ENCODE measurements at regions not wholly inside any gene's neighbourhood (a gene's known extent, or its start where the extent isn't known, plus 50 kb on each side); places are given as distances from the start of the nearest gene placed in this dataset.
"Not testable (repeated sequence)": the region's sequence is repeated elsewhere in the genome, so short reads cannot be mapped to it uniquely, and the experiment has no call there.

DNA sequence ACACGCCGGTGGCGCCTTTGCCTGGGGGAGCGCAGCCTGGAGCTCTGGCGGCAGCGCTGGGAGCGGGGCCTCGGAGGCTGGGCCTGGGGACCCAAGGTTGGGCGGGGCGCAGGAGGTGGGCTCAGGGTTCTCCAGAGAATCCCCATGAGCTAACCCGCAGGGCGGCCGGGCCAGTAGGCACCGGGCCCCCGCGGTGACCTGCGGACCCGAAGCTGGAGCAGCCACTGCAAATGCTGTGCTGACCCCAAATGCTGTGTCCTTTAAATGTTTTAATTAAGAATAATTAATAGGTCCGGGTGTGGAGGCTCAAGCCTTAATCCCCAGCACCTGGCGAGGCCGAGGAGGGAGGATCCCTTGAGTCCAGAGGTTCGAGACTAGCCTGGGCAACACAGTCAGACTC lies 132.2 kb downstream of the POTEH start:
- not testable (repeated sequence) for DNase-seq (ENCODE audit: low read depth); H3K4me3 ChIP-seq (ENCODE audit: low read depth, low read length)

DNA sequence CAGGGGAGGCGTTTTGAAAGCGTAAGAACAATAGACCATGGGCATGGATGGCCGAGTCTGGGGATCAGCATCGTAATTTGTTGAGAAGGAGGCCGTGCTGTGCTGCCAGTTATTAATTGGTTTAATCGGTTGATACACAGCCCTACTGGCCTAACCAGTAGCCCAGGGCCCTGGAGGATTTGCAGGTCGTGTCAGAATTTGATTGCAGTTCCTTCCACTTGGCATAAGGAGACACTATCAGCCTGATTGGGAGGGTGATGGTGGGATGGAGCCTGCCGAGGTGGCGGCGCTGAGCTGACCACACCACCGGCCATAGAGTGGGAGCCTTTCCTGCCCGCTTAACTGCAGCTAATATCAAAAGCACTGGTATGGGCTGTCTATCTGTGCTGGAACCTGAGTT lies 133.4 kb downstream of the POTEH start:
- not testable (repeated sequence) for DNase-seq (ENCODE audit: low read depth); H3K4me3 ChIP-seq (ENCODE audit: low read depth, low read length)

DNA sequence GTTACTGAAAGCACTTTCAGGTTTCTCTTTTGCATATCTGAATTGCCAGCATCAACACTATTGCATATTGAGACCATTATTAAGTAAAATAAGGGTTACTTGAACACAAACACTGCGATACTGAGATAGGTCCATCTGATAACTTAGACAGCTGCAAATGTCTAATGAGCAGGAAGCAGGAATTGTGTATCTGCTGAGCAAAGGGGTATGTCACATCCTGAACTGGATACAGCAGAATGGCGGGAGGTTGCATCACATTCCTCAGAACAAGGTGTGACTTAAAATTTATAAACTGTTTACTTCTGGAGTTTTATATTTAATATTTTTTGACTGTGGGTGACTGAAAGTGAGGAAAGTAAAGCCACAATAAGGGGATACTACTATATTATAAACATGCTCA lies 142.4 kb downstream of the POTEH start:
- DNase-seq (ENCODE audit: low read depth); H3K4me3 ChIP-seq (ENCODE audit: low read depth, low read length): not testable (repeated sequence)

DNA sequence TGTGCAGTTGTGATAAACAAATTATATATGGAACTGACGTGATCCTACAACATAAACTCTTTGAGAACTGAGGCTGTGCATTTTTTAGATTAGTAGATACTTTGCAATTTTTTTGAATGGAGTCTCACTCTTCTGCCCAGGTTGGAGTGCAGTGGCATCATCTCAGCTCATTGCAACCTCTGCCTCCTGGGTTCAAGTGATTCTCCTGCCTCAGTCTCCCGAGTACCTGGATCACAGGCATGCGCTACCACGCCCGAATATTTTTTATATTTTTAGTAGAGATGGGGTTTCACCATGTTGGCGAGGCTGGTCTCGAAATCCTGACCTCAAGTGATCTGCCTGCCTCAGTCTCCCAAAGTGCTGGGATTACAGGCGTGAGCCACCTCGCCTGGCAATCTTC lies 145.9 kb downstream of the POTEH start:
- H3K4me3 ChIP-seq (ENCODE audit: low read depth, low read length); DNase-seq (ENCODE audit: low read depth): not testable (repeated sequence)

DNA sequence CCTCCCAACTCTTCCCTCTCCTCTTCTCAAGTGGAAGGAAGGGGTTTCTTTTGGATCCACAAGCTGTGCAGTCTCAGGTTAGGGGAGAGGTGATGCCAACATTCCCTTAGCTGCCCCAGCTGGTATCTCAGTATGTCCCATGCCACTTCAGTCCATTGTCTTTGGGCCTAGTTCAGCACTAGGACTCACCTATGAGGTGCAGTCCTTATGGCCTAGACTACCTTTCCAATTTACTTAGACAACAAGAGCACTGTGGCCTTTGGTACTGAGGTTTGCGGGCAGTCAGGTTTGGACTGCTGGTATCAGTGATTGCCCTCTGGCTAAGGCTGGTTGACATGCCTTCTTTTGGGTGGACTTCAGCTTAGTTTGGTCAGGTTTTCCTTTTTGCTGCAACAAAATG lies 159.9 kb downstream of the POTEH start:
- not testable (repeated sequence) for H3K4me3 ChIP-seq (ENCODE audit: low read depth, low read length); DNase-seq (ENCODE audit: low read depth)

DNA sequence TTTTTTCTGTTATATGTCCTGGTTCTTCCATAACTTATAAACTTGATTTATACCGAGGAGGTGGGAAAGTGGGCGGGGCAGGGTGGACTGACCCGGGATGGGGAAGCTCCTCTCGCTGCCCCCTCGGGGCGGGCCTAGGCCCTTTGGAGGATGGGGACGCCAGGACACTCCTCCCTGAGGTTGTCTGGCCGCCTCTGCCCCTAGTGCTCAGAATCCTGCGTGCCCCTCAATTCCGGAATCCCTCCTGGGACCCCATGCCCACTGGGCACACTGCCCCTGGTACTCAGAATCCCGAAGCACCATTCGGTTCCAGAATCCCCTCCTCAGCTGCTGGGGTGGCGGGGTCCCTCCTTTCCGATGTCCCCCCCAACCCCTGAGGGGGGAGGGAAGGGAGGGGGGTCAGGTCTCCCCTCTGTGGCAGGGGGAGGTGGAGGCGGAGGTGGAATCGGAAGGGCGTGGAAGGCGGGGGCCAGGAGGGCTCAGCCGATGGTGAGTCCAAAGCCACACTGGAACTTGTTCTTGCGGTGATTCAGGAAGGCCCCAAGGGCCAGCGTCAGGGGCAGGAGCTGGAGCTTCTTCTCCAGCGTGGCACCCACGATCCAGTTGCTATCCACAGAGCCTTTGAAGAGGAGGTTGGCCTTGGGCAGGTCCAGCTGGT lies 164.0 kb downstream of the POTEH start:
- DNase-seq (ENCODE audit: low read depth); H3K4me3 ChIP-seq (ENCODE audit: low read depth, low read length): not testable (repeated sequence)

DNA sequence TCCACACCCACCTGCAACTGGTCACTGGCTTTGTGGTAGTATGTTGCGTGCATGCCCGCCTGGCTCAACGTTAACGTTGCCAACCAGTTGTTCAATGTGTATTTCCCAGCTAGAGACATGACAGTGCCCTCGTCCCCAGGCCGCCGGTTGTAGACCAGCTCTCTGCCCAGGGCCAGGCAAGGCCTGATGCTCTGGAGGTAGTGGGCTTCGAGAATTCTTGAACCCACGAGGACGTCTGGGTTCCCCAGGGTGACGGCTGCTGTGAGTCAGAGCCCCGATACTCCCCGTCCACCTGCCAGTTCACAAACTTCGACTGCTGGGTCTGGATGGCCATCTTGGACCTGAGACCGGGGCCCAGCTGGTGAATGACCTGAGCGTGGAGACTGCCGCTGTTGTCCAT lies 164.6 kb downstream of the POTEH start:
- not testable (repeated sequence) for DNase-seq (ENCODE audit: low read depth); H3K4me3 ChIP-seq (ENCODE audit: low read depth, low read length)

DNA sequence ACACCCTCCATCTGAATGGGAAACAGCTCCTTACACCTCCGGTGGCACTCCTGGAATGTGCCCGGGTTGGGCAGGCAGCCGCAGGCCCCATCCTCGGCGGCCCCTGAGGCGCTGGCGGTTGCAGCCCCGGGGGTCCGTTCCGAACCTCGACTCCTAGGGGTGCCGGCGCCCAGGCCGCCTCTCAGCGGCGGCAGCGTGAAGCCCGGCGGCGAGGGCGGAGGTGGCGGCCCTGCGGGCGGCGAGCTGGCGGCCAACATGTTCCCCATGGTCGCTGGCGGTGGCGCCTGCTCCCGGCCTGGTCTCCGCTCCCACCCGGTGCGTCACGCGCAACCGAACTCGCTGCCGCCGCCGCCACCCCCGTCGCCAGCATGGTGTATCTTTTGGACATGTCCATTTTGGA lies 165.2 kb downstream of the POTEH start:
- DNase-seq (ENCODE audit: low read depth); H3K4me3 ChIP-seq (ENCODE audit: low read depth, low read length): not testable (repeated sequence)

DNA sequence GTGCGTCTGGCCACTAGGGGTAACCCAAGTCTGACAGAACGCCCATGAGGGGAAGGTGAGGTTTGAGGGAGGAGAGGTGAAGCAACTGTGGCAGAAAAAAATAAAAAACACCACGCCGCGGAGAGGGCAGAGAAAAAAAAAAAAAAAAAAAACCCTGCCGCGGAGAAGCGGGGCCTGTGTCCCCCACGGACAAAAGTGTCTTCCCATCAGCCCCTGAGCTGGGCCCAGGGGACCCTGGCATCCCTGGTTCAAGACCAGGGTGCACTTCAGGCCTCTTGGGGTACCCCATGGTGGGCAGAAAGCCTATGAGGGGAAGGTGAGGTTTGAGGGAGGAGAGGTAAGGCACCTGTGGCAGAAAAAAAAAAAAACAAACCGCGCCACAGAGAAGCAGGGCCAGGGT lies 191.1 kb downstream of the POTEH start:
- H3K4me3 ChIP-seq (ENCODE audit: low read depth, low read length); DNase-seq (ENCODE audit: low read depth): not testable (repeated sequence)

DNA sequence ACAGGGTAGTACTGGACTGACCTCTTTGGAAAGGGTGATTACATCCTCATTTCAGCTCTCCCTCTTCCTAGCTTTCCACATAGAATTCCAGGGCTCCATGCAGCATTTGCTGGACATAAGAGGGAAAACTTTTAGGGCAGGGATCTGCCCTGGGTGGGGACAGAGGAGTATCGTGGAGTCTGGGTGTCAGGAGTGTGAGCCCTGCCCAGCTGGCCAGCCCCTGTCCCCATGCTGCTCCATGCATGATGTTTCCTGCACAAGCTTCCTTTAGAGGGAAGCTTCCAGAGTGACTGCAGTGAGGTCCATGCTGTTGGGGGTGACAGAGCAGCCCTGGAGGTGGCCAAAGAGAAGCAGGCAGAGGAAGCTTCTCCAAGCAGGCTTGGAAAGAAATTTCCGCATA lies 214.5 kb downstream of the POTEH start:
- DNase-seq (ENCODE audit: low read depth); H3K4me3 ChIP-seq (ENCODE audit: low read depth, low read length): not testable (repeated sequence)

DNA sequence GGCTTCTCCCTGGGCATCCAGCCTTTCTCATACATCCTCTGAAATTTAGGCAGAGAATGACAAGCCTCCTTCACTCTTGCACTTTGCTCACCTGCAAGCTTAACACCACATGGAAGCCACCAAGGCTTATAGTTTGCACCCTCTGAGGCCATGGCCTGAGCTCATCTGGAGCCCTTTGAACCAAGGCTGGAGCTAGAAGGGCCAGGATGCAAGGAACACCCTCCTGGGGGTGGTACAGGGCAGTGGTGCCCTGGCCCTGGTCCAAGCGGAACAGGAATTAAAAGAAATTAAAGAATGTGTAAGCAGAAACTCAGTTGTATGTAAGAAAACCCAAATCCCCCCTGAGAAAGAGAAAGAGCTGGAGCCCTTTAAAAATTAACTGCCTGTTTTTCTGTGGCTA lies 221.9 kb downstream of the POTEH start:
- not testable (repeated sequence) for DNase-seq (ENCODE audit: low read depth); H3K4me3 ChIP-seq (ENCODE audit: low read depth, low read length)

DNA sequence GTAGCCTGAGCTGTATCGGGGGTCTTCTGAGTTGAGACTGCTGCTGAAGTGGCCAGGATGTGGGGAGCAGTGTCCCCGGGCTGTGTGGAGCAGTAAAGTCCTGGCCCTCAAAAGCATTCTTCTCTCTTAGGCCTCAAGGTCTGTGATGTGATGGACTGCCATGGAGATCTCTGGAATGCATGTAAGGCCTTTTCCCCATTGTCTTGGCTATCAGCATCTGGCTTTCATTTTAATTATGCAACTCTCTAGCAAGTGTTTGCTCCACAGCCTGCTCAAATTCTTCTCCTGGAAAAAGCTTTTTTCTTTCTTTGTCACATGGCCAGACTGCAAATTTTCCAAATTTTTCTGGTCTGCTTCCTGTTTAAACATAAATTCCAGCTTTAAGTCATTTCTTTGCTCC lies 229.3 kb downstream of the POTEH start:
- H3K4me3 ChIP-seq (ENCODE audit: low read depth, low read length); DNase-seq (ENCODE audit: low read depth): not testable (repeated sequence)

DNA sequence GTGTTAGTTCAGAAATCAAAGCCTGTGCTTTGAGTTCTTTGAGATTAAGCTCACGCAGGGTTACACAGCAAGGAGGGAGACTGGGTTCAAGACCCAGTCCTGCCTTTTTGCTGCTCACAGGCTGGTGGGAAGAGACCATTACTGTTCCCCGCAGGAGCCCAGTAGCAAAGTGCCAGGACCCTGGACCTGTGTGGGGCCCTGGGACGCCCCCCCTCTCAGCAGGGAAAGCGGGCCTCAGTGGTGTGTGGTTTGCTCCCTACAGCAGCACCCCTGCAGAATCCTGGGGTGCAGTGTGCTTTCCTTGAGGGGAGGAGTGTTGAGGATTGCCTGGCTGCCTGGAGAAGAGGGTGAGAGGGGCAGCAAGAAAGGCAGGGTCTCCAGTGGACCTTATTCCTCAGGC lies 231.1 kb downstream of the POTEH start:
- DNase-seq (ENCODE audit: low read depth); H3K4me3 ChIP-seq (ENCODE audit: low read depth, low read length): not testable (repeated sequence)

DNA sequence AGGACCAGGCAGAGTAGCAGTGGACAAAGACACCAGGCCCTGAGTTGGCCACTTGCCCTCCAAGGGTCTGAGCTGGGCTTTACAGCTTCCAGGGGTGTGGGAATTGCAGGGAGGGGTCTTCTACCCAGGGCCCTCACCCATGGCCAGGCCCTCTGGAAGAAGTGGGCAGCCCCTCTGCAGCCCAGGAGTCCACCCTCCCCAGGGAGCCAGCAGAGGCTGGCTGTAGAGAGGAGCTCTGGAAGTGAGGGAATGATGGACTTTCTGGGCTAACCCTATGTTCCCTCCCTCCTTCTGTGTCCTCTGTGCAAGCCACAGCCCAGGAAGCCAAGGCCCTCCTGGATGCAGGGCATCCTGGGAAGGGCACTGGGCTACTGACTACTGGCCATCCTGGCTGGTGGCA lies 232.3 kb downstream of the POTEH start:
- DNase-seq (ENCODE audit: low read depth); H3K4me3 ChIP-seq (ENCODE audit: low read depth, low read length): not testable (repeated sequence)

DNA sequence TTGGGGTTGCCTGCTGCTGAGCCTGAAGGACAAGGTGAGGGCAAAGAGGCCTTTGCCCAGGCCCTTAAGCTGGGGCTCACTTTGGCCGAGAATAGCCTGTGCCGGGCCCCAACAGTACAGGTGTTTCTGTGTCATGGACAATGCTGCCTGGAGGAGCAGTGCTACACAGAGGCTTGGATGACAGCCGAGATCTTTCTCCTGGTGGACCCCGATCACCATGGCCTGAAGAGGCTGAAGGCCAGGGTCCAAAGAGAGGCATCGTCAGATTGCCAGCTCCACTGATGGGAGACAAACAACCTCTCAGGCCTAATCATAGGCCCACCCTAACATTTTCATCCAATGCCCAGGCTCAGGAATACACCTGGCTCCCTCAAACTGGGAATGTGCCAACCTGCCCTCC lies 232.8 kb downstream of the POTEH start:
- not testable (repeated sequence) for H3K4me3 ChIP-seq (ENCODE audit: low read depth, low read length); DNase-seq (ENCODE audit: low read depth)

DNA sequence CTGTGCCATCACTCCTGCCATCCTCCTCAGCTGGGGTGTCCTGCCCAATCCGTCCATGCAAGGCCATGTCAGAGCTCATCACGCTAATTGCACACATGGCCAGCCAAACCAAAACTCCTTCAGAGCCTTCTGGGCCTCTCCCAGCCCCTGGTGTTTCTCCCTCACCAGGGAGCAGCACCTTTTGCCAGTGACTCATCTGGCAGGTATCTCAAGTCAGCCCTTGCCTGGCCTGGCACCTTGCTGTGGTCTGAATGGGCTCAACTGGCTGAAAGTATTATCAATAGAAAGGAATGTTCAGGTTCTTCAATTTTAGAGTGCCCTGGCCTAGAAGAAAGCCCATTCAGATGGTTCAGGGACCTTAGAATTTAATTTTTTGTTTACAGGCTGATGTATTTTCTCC lies 235.0 kb downstream of the POTEH start:
- H3K4me3 ChIP-seq (ENCODE audit: low read depth, low read length); DNase-seq (ENCODE audit: low read depth): not testable (repeated sequence)

DNA sequence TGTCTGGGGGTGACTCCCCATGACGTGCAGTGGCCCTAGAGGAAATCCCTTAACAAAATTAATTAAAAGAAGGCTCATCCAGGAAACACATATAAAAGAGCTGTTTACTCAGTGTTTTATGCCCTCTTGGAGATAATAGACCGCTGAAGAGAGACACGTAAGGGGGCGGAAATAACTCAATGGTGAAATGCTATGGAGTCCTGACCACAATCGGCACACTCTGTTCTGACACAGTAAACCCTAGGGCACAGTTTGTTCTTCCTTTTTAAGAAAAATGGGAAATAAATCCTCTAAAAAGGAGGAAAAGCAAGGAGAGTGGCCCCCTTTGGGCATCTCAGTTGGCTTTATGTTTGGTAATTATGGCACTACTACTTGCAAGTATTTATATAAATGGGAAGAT lies 237.3 kb downstream of the POTEH start:
- H3K4me3 ChIP-seq (ENCODE audit: low read depth, low read length) = not testable (repeated sequence)
- peak; percentile 18 for DNase-seq (ENCODE audit: low read depth)
